Lower lobe of right lung (tissue), 2 donors: ENCODE measurements at regions not wholly inside any gene's neighbourhood (a gene's known extent, or its start where the extent isn't known, plus 50 kb on each side); places are given as distances from the start of the nearest gene placed in this dataset.

Experiments used
- ATAC-seq, 2 donors: fragments of 200-7000 bp; cut with Tn5 transposase; one replicate each; pipeline ENCODE4 v1.9.1; 2020 to 2022; ENCODE audit warnings: mild to moderate bottlenecking in 2 of 2, moderate library complexity in 2 of 2
- DNase-seq: peaks from one replicate; pipeline ENCODE4 v3.0.0-alpha.2; 2020
- H3K27ac ChIP-seq: fragments of 200-600 bp; one replicate; pipeline ENCODE4 v1.8.0; 2022
- H3K27me3 ChIP-seq: fragments of 200-600 bp; one replicate; pipeline ENCODE4 v1.8.0; 2022; ENCODE audit warnings: low read depth
- H3K36me3 ChIP-seq: fragments of 200-600 bp; one replicate; pipeline ENCODE4 v1.8.0; 2022; ENCODE audit warnings: mild to moderate bottlenecking
- H3K4me1 ChIP-seq: fragments of 200-600 bp; one replicate; pipeline ENCODE4 v1.8.0; 2022
- H3K4me3 ChIP-seq: fragments of 200-600 bp; one replicate; pipeline ENCODE4 v1.8.0; 2022; ENCODE audit warnings: mild to moderate bottlenecking
- H3K9me3 ChIP-seq: fragments of 200-600 bp; one replicate; pipeline ENCODE4 v1.8.0; 2022
- intact Hi-C: fragments of 100-400 bp; cut with DNase I; formaldehyde crosslinking; loops from one replicate; pipeline ENCODE4 v1.11.0; 2022
- TF ChIP-seq, protein P1 (sequence below): fragments of 200-600 bp; IDR thresholded peaks from one replicate; pipeline ENCODE4 v1.8.0; 2022; ENCODE audit warnings: antibody characterized with exemption, mild to moderate bottlenecking
- donor health status: DM: no; HTN: yes; CAD: no; lungs with severe emphysema.

DNA sequence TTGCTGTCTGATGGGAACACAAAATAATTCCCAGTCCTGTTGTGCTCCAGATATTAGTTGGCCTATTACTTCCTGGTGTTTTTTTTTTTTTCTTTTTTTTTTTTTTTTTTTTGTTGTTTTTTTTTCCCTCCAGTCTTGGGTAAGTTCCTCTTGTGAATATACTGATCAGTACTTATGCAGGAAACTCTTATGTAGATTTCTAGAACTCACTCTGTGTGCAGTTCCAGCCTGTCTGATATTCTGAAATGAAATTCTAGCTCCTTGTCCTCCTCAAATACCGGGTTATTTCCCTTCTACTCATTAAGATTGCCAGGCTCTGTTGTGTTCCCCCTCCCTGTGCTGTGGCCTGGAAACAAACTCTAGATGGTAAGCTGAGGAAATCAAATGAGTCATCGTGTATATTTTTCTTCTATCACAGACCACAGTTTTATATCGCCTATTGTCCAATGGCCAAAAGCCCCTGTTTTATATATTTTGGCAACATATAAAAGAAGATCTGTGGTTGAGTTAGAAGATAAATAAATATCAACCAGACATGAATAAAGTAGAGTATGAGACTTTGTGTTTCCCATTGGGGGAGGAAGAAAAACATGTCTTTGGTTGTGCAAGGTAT is 124.3 kb upstream of the UGT8 start:
- no peak for DNase-seq
- Histone ChIP-seq H3K4me1 (no peaks in the 10 kb centered on the region), H3K36me3 (no peaks in the 10 kb centered on the region), H3K4me3 (no peak overlapping the region), H3K27me3 (no peaks in the 10 kb centered on the region), H3K9me3 (no peaks in the 10 kb centered on the region), H3K27ac (no peak overlapping the region)
- intact Hi-C loops: no loop called here
- TF ChIP-seq, protein P1, sequence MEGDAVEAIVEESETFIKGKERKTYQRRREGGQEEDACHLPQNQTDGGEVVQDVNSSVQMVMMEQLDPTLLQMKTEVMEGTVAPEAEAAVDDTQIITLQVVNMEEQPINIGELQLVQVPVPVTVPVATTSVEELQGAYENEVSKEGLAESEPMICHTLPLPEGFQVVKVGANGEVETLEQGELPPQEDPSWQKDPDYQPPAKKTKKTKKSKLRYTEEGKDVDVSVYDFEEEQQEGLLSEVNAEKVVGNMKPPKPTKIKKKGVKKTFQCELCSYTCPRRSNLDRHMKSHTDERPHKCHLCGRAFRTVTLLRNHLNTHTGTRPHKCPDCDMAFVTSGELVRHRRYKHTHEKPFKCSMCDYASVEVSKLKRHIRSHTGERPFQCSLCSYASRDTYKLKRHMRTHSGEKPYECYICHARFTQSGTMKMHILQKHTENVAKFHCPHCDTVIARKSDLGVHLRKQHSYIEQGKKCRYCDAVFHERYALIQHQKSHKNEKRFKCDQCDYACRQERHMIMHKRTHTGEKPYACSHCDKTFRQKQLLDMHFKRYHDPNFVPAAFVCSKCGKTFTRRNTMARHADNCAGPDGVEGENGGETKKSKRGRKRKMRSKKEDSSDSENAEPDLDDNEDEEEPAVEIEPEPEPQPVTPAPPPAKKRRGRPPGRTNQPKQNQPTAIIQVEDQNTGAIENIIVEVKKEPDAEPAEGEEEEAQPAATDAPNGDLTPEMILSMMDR: no peak
- no peak for ATAC-seq

DNA sequence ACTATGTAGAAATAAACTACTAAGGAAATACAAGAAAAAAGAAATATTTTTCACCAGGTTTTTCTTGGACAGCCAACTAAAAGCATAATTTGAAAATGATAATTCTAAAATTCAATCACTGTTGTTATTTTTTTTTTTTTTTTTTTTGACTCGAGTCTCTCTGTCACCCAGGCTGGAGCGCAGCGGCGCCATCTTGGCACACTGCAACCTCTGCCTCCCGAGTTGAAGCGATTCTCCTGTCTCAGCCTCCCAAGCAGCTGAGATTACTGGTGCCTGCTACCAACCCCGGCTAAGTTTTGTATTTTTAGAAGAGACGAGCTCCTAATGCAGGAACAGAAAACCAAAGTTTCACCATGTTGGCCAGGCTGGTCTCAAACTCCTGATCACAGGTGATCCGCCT is 122.3 kb upstream of the UGT8 start:
- no peaks in the 10 kb centered on the region for H3K27me3 ChIP-seq
- H3K9me3 ChIP-seq: no peaks in the 10 kb centered on the region
- TF ChIP-seq, protein P1: no peak
- intact Hi-C loops: no loop called here
- H3K4me3 ChIP-seq: no peak overlapping the region
- DNase-seq (no peak), ATAC-seq (no peak)
- no peak overlapping the region for H3K27ac ChIP-seq
- H3K4me1 ChIP-seq: no peaks in the 10 kb centered on the region
- H3K36me3 ChIP-seq: no peaks in the 10 kb centered on the region

DNA sequence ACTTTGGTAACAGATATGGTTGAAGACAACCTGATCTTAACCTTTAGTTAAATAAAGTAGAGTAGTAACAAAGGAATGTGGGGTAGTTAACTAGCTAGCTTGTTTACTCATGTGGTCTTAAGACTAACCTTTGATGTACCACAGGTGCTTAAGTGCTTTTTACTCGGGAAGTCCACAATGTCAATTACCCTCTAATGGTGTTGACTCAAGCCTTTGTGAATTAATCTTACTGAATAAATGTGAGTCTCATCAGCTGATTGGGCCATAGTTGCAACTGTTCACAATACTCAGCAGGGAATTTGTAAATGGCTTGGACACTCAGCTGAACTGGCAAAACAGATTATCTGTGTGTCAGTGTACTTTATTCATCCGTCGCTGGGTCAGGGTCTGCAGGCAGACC is 119.0 kb upstream of the UGT8 start:
- no peak for DNase-seq
- intact Hi-C loops: no loop called here

DNA sequence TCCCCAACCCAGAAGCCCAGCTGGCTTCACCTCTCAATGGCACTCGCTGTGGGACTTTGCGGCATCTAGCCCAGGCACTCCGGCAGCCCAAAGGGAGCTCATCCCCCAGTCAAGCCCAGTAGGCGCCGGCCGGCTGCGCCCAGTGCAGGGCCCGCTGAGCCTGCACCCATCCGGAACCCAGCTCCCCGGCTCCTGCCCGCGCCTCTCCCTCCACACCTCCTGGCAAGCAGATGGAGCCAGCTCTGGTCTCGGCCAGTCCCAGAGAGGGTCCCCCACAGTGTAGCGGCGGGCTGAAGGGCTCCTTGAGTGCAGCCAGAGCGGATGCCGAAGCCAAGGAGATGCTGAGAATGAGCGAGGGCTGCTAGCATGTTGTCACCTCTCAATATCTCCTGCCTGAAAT is 116.8 kb upstream of the UGT8 start:
- TF ChIP-seq, protein P1: no peak
- Histone ChIP-seq H3K36me3 (no peaks in the 10 kb centered on the region), H3K4me1 (no peaks in the 10 kb centered on the region), H3K27ac (no peak overlapping the region), H3K9me3 (no peaks in the 10 kb centered on the region), H3K4me3 (no peak overlapping the region), H3K27me3 (no peaks in the 10 kb centered on the region)
- ATAC-seq (no peak), DNase-seq (no peak)
- intact Hi-C loops: no loop called here

More for the DNA sequence above, 119.0 kb upstream of the UGT8 start:
- Histone ChIP-seq H3K27me3 (no peaks in the 10 kb centered on the region), H3K4me1 (no peaks in the 10 kb centered on the region), H3K4me3 (no peak overlapping the region), H3K9me3 (no peaks in the 10 kb centered on the region), H3K36me3 (no peaks in the 10 kb centered on the region), H3K27ac (no peak overlapping the region)
- peak in 1 of 2 donors; percentile 18 for ATAC-seq
- TF ChIP-seq, protein P1: no peak

DNA sequence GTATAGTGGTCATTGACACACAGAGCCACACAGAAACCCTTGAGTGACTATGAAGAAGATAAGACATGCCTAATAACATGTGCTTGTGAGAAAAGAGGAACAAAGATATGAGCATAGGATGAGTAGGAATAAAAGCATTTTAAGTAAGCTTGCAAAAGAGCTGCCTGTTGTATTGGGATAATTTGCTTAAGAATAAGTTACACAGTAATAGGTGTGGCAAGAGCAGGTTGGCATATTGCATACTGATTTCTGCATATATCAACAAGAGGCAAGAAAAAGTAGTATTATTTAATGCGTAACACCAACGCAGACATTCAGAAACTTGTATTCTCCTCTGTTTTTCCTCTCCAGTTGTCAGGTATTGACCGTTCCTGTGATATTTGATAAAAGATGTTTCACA is 111.5 kb upstream of the UGT8 start:
- no peak for ATAC-seq
- H3K36me3 ChIP-seq: no peaks in the 10 kb centered on the region
- intact Hi-C loops: no loop called here
- no peaks in the 10 kb centered on the region for H3K27me3 ChIP-seq
- no peak for DNase-seq
- TF ChIP-seq, protein P1: no peak
- H3K27ac ChIP-seq: no peak overlapping the region
- H3K9me3 ChIP-seq: no peaks in the 10 kb centered on the region
- H3K4me1 ChIP-seq: no peaks in the 10 kb centered on the region
- no peak overlapping the region for H3K4me3 ChIP-seq
